IMR-90 (cell line): ENCODE measurements at regions not wholly inside any gene's neighbourhood (a gene's known extent, or its start where the extent isn't known, plus 50 kb on each side); places are given as distances from the start of the nearest gene placed in this dataset.

Experiments used
- ATAC-seq: fragments of 200-7000 bp; cut with Tn5 transposase; 2 replicates; pipeline ENCODE4 v1.9.1; 2020; ENCODE audit warnings: low read depth, mild to moderate bottlenecking, moderate library complexity
- BruUV-seq: library from RNA; stranded (reverse); fragments of 400-500 nt; replicated peaks from 2 replicates; lab custom pipeline; 2021; lab: Mats Ljungman, UMichigan
- CTCF ChIA-PET: fragments of 300-600 bp; formaldehyde crosslinking; extraction: SDS; loops from one replicate; lab custom pipeline; 2021; ENCODE audit warnings: antibody characterized with exemption; lab: Yijun Ruan, JAX
- POLR2A ChIA-PET: fragments of 300-600 bp; sonication (Branson Sonifier 250); formaldehyde crosslinking; loops from one replicate; lab custom pipeline; 2022; ENCODE audit warnings: antibody characterized with exemption; ENCODE audit not compliant: unreplicated experiment; lab: Charles Lee
- DNase-seq: peaks from one replicate; pipeline ENCODE4 v3.0.0; 2013
- H2AFZ ChIP-seq: replicated peaks from 2 replicates; pipeline ENCODE3; 2013; ENCODE audit warnings: low read length, mild to moderate bottlenecking; ENCODE audit not compliant: poor library complexity
- H2AK5ac ChIP-seq: 2 replicates; pipeline ENCODE4 v1.6.1; 2013; ENCODE audit warnings: low read depth, low read length, inconsistent platforms
- H2AK9ac ChIP-seq: replicated peaks from 2 replicates; pipeline ENCODE3; 2013; ENCODE audit warnings: mild to moderate bottlenecking, low read depth, low read length, moderate library complexity; ENCODE audit not compliant: poor library complexity
- H2BK120ac ChIP-seq: 2 replicates; pipeline ENCODE4 v1.6.1; 2013; ENCODE audit warnings: low read depth, low read length, inconsistent platforms
- H2BK15ac ChIP-seq: 3 replicates; pipeline ENCODE4 v1.6.1; 2013; ENCODE audit warnings: low read depth, low read length, inconsistent platforms
- H2BK20ac ChIP-seq: 2 replicates; pipeline ENCODE4 v1.6.1; 2013; ENCODE audit warnings: low read depth, mild to moderate bottlenecking, inconsistent platforms, low read length, moderate library complexity
- H2BK5ac ChIP-seq: 2 replicates; pipeline ENCODE4 v1.6.1; 2013; ENCODE audit warnings: mild to moderate bottlenecking, low read depth, low read length, inconsistent platforms; ENCODE audit not compliant: poor library complexity, severe bottlenecking
- H3K14ac ChIP-seq: replicated peaks from 2 replicates; pipeline ENCODE4 v1.6.1; 2013; ENCODE audit warnings: low read depth, low read length, inconsistent platforms
- H3K18ac ChIP-seq: 2 replicates; pipeline ENCODE4 v1.6.1; 2013; ENCODE audit warnings: low read depth, low read length, control low read depth
- H3K23ac ChIP-seq: 2 replicates; pipeline ENCODE4 v1.6.1; 2013; ENCODE audit warnings: low read depth, low read length, inconsistent platforms
- H3K27ac ChIP-seq: 2 replicates; pipeline ENCODE4 v1.5.1; 2013; ENCODE audit warnings: mild to moderate bottlenecking, control low read depth, low read length; ENCODE audit not compliant: insufficient read depth
- H3K27me3 ChIP-seq: 2 replicates; pipeline ENCODE4 v1.6.1; 2013; ENCODE audit warnings: low read length; ENCODE audit not compliant: control insufficient read depth, insufficient read depth
- H3K36me3 ChIP-seq: 2 replicates; pipeline ENCODE4 v1.6.1; 2013; ENCODE audit warnings: low read length, mixed read lengths; ENCODE audit not compliant: control insufficient read depth, insufficient read depth
- H3K4ac ChIP-seq: 2 replicates; pipeline ENCODE4 v1.6.1; 2013; ENCODE audit warnings: low read depth, low read length, inconsistent platforms
- H3K4me1 ChIP-seq: 2 replicates; pipeline ENCODE4 v1.6.1; 2013; ENCODE audit warnings: low read length, mixed read lengths; ENCODE audit not compliant: control insufficient read depth, insufficient read depth
- H3K4me2 ChIP-seq: 2 replicates; pipeline ENCODE4 v1.6.1; 2013; ENCODE audit warnings: low read depth, mild to moderate bottlenecking, control low read depth, low read length, moderate library complexity
- H3K4me3 ChIP-seq: 2 replicates; pipeline ENCODE4 v1.5.1; 2013; ENCODE audit warnings: low read depth, mild to moderate bottlenecking, control low read depth, low read length, moderate library complexity; ENCODE audit not compliant: insufficient read depth
- H3K56ac ChIP-seq: 2 replicates; pipeline ENCODE4 v1.6.1; 2013; ENCODE audit warnings: low read length, inconsistent platforms; ENCODE audit not compliant: insufficient read depth; ENCODE audit errors: extremely low read depth
- H3K79me1 ChIP-seq, 2 experiments: 2 replicates each; pipeline ENCODE4 v1.6.1; 2013; ENCODE audit warnings: low read length in 2 of 2, inconsistent platforms in 1 of 2, low read depth in 1 of 2
- H3K9ac ChIP-seq: 2 replicates; pipeline ENCODE4 v1.6.1; 2013; ENCODE audit warnings: low read depth, low read length, control low read depth
- H3K9me1 ChIP-seq: 2 replicates; pipeline ENCODE4 v1.6.1; 2013; ENCODE audit warnings: low read length, inconsistent platforms; ENCODE audit not compliant: insufficient read depth
- H3K9me3 ChIP-seq: 2 replicates; pipeline ENCODE4 v1.6.1; 2013; ENCODE audit warnings: low read length; ENCODE audit not compliant: control insufficient read depth, insufficient read depth
- H4K20me1 ChIP-seq: 2 replicates; pipeline ENCODE4 v1.6.1; 2013; ENCODE audit warnings: low read length, inconsistent platforms; ENCODE audit not compliant: insufficient read depth
- H4K5ac ChIP-seq: 2 replicates; pipeline ENCODE4 v1.6.1; 2013; ENCODE audit warnings: mild to moderate bottlenecking, low read depth, low read length, control low read depth
- H4K8ac ChIP-seq, 2 experiments: 2 replicates each; pipeline ENCODE4 v1.6.1; 2013; ENCODE audit warnings: low read depth in 2 of 2, low read length in 2 of 2, control low read depth in 1 of 2, inconsistent platforms in 1 of 2
- H4K91ac ChIP-seq: 2 replicates; pipeline ENCODE4 v1.6.1; 2013; ENCODE audit warnings: low read depth, low read length, inconsistent platforms; ENCODE audit not compliant: insufficient read depth
- CEBPB ChIP-seq: IDR thresholded peaks from 2 replicates; pipeline ENCODE4 v1.6.1; 2012; ENCODE audit warnings: low read depth, low read length, improper control_type of control experiment
- CHD1 ChIP-seq: IDR thresholded peaks from 2 replicates; pipeline ENCODE4 v1.6.1; 2012; ENCODE audit warnings: low read depth, low read length, improper control_type of control experiment
- CTCF ChIP-seq: conservative IDR thresholded peaks from 2 replicates; pipeline ENCODE4 v1.5.1; 2012; ENCODE audit warnings: mild to moderate bottlenecking, low read depth, low read length, improper control_type of control experiment
- ELK1 ChIP-seq: fragments of 150-350 bp; IDR thresholded peaks from 2 replicates; pipeline ENCODE4 v1.6.1; 2016; ENCODE audit warnings: low read depth, mild to moderate bottlenecking, low read length, moderate library complexity, borderline replicate concordance
- FOS ChIP-seq: fragments of 150-350 bp; IDR thresholded peaks from 2 replicates; pipeline ENCODE4 v1.6.1; 2016; ENCODE audit warnings: low read depth, low read length
- MAFK ChIP-seq: IDR thresholded peaks from 2 replicates; pipeline ENCODE4 v1.6.1; 2012; ENCODE audit warnings: low read depth, low read length, improper control_type of control experiment
- MAZ ChIP-seq: IDR thresholded peaks from 2 replicates; pipeline ENCODE4 v1.6.1; 2012; ENCODE audit warnings: low read depth, mild to moderate bottlenecking, low read length, improper control_type of control experiment, moderate library complexity, borderline replicate concordance
- MXI1 ChIP-seq: IDR thresholded peaks from 2 replicates; pipeline ENCODE4 v1.6.1; 2012; ENCODE audit warnings: low read depth, mild to moderate bottlenecking, low read length, moderate library complexity, borderline replicate concordance
- POLR2A ChIP-seq: IDR thresholded peaks from 2 replicates; pipeline ENCODE4 v1.6.1; 2012; ENCODE audit warnings: mild to moderate bottlenecking, low read depth, low read length
- RCOR1 ChIP-seq: IDR thresholded peaks from 2 replicates; pipeline ENCODE4 v1.6.1; 2012; ENCODE audit warnings: mild to moderate bottlenecking, low read length, improper control_type of control experiment; ENCODE audit not compliant: insufficient replicate concordance
- RFX5 ChIP-seq: IDR thresholded peaks from 2 replicates; pipeline ENCODE4 v1.8.0; 2012; ENCODE audit warnings: low read depth, mild to moderate bottlenecking, low read length, moderate library complexity
- SMC3 ChIP-seq: fragments of 150-350 bp; IDR thresholded peaks from 2 replicates; pipeline ENCODE4 v1.6.1; 2016; ENCODE audit warnings: low read depth, mild to moderate bottlenecking, antibody characterized with exemption, low read length, moderate library complexity
- USF2 ChIP-seq: fragments of 150-350 bp; IDR thresholded peaks from 2 replicates; pipeline ENCODE4 v1.6.1; 2017; ENCODE audit warnings: mild to moderate bottlenecking, antibody characterized with exemption, low read length, low read depth
- WGBS, 2 experiments: methylation state at CpG; one replicate each; pipeline versions ENCODE4 v1.1.5 to v1.1.7; 2013; ENCODE audit warnings: missing lambda C conversion rate in 2 of 2; ENCODE audit not compliant: insufficient read length in 1 of 2; ENCODE audit errors: extremely low coverage in 2 of 2; 5-methylcytosine and 5-hydroxymethylcytosine counted together
- dilution Hi-C: fragments of 300-500 bp; cut with HindIII; formaldehyde crosslinking; loops from one replicate; pipeline ENCODE4 v1.14.3; 2018; ENCODE audit warnings: low sequenced_read_pairs; ENCODE audit not compliant: unreplicated experiment
- in situ Hi-C: fragments of 300-500 bp; cut with MboI; formaldehyde crosslinking; loops from 3 replicates; pipeline ENCODE4 v1.14.3; 2019; ENCODE audit warnings: low sequenced_read_pairs, inconsistent platforms, mixed read lengths
- intact Hi-C: fragments of 100-400 bp; cut with micrococcal nuclease; formaldehyde crosslinking; loops from 2 replicates; pipeline ENCODE4 v1.10.0; 2022

- no peaks in the 10 kb centered on the region for H4K20me1 ChIP-seq
- no peak for TF ChIP-seq RCOR1
- no peak for TF ChIP-seq MAZ
- TF ChIP-seq CEBPB = no peak
- no peak for TF ChIP-seq ELK1
- no peak for TF ChIP-seq SMC3
- TF ChIP-seq CHD1 = no peak
- TF ChIP-seq RFX5 = no peak
- TF ChIP-seq POLR2A = no peak
- TF ChIP-seq MXI1 = no peak
- TF ChIP-seq MAFK = no peak
- no peak for TF ChIP-seq FOS
- no peak for TF ChIP-seq CTCF
- no peak for TF ChIP-seq USF2
- no peaks in the 10 kb centered on the region for H3K27me3 ChIP-seq
- no peak overlapping the region for H2BK15ac ChIP-seq
- no peak for ATAC-seq
- no peak overlapping the region for H2AK9ac ChIP-seq
- H3K18ac ChIP-seq = no peak overlapping the region
- H3K27ac ChIP-seq = no peak overlapping the region
- no peak overlapping the region for H2BK20ac ChIP-seq
- no peak for DNase-seq
- H3K23ac ChIP-seq = no peak overlapping the region
- H3K4me3 ChIP-seq = no peak overlapping the region
- H3K9me1 ChIP-seq = no peaks in the 10 kb centered on the region
- no peaks in the 10 kb centered on the region for H3K9me3 ChIP-seq
- no peak overlapping the region for H2AK5ac ChIP-seq
- no peak overlapping the region for H2AFZ ChIP-seq
- no peaks in the 10 kb centered on the region for H3K36me3 ChIP-seq
- H4K91ac ChIP-seq = no peak overlapping the region
- no peak overlapping the region for H4K8ac ChIP-seq
- POLR2A ChIA-PET = no interaction called here
- CTCF ChIA-PET = no interaction called here
- H2BK120ac ChIP-seq = no peak overlapping the region
- H3K14ac ChIP-seq = no peak overlapping the region
- BruUV-seq = no TSS peak
- H3K79me1 ChIP-seq = no peaks in the 10 kb centered on the region
- H3K56ac ChIP-seq = no peak overlapping the region
- H3K4me2 ChIP-seq = no peak overlapping the region
- no peak overlapping the region for H3K9ac ChIP-seq
- in situ Hi-C loops = no loop called here
- H3K4me1 ChIP-seq = no peaks in the 10 kb centered on the region
- no peak overlapping the region for H3K4ac ChIP-seq
- dilution Hi-C loops = no loop called here
- no peak overlapping the region for H4K5ac ChIP-seq
- no CpG with 5 or more reads among the region's 5 CpGs for WGBS, 2 experiments
- no peak overlapping the region for H2BK5ac ChIP-seq
- intact Hi-C loops = no loop called here
Measured at GRCh38 chr1:88272216-88272615, 411.9 kb upstream of the PKN2 start.
